Esophagus muscularis mucosa (tissue), 4 donors: ENCODE measurements at regions not wholly inside any gene's neighbourhood (a gene's known extent, or its start where the extent isn't known, plus 50 kb on each side); places are given as distances from the start of the nearest gene placed in this dataset.

Experiments
- EP300 ChIP-seq: sonication (generic); formaldehyde crosslinking; IDR thresholded peaks from one replicate; pipeline ENCODE4 v1.6.1; 2017; ENCODE audit warnings: antibody characterized with exemption
- POLR2A ChIP-seq: fragments of 450-650 bp; IDR thresholded peaks from one replicate; pipeline ENCODE4 v1.6.1; 2017; ENCODE audit warnings: antibody characterized with exemption, moderate library complexity, mild to moderate bottlenecking, low read depth
- POLR2AphosphoS5 ChIP-seq, 2 donors: sonication (generic); formaldehyde crosslinking; IDR thresholded peaks; one replicate each; pipeline ENCODE4 v1.6.1; 2017; ENCODE audit warnings: antibody characterized with exemption in 2 of 2
- TF ChIP-seq, protein P1 (sequence below), 3 experiments: fragments of 200-600 bp in 2 of 3; fragments of 450-650 bp in 1 of 3; sonication (generic) in 2 of 3; IDR thresholded peaks; one replicate each; pipeline ENCODE4 v1.5.1; 2017 to 2019; ENCODE audit warnings: antibody characterized with exemption in 3 of 3, mild to moderate bottlenecking in 2 of 3, moderate library complexity in 1 of 3

GRCh38 chr4:187814737-187815465, 180.7 kb upstream of the ZFP42 start:
- TF ChIP-seq POLR2A = no peak
- TF ChIP-seq, protein P1, sequence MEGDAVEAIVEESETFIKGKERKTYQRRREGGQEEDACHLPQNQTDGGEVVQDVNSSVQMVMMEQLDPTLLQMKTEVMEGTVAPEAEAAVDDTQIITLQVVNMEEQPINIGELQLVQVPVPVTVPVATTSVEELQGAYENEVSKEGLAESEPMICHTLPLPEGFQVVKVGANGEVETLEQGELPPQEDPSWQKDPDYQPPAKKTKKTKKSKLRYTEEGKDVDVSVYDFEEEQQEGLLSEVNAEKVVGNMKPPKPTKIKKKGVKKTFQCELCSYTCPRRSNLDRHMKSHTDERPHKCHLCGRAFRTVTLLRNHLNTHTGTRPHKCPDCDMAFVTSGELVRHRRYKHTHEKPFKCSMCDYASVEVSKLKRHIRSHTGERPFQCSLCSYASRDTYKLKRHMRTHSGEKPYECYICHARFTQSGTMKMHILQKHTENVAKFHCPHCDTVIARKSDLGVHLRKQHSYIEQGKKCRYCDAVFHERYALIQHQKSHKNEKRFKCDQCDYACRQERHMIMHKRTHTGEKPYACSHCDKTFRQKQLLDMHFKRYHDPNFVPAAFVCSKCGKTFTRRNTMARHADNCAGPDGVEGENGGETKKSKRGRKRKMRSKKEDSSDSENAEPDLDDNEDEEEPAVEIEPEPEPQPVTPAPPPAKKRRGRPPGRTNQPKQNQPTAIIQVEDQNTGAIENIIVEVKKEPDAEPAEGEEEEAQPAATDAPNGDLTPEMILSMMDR (IDR thresholded peaks at IDR 0.05) = no peak
- TF ChIP-seq POLR2AphosphoS5 (IDR thresholded peaks at IDR 0.05) = no peak
- no peak for TF ChIP-seq EP300
